HepG2 (cell line): ENCODE measurements at regions not wholly inside any gene's neighbourhood (a gene's known extent, or its start where the extent isn't known, plus 50 kb on each side); places are given as distances from the start of the nearest gene placed in this dataset.

Source experiments
- ATAC-seq: fragments of 200-7000 bp; cut with Tn5 transposase; 3 replicates; pipeline ENCODE4 v1.9.1; 2020; ENCODE audit warnings: mild to moderate bottlenecking, moderate library complexity
- BruUV-seq: library from RNA; stranded (reverse); fragments of 400-500 nt; replicated peaks from 2 replicates; lab custom pipeline; 2021; lab: Mats Ljungman, UMichigan
- CTCF ChIA-PET: fragments of 300-600 bp; formaldehyde crosslinking; extraction: SDS; loops from one replicate; lab custom pipeline; 2021; ENCODE audit warnings: low total read pairs, inconsistent platforms, low intra/inter-chr PET ratio; lab: Yijun Ruan, JAX
- POLR2A ChIA-PET: fragments of 350-600 bp; sonication (Branson Sonifier 250); formaldehyde crosslinking; loops from one replicate; lab custom pipeline; 2020; ENCODE audit warnings: antibody characterized with exemption, inconsistent platforms; lab: Yijun Ruan, JAX
- DNase-seq: peaks from one replicate; pipeline ENCODE4 v3.0.0-alpha.2; 2015; ENCODE audit warnings: low spot score
- FAIRE-seq: peaks from 3 replicates; lab custom pipeline; 2011; peaks lifted over from hg19 to GRCh38; lab: Jason Lieb, UNC
- H2AFZ ChIP-seq: one replicate; pipeline ENCODE4 v1.6.1; 2011; ENCODE audit warnings: low read length, inconsistent platforms
- H3K27ac ChIP-seq: fragments of 300-600 bp; 3 replicates; pipeline ENCODE4 v1.8.0; 2011; ENCODE audit warnings: mixed run types, mild to moderate bottlenecking, mixed read lengths, low read length, inconsistent platforms; ENCODE audit not compliant: insufficient read depth; ENCODE audit errors: extremely low read length
- H3K27me3 ChIP-seq, 2 experiments: fragments of 200-600 bp in 1 of 2; 2 replicates in 1 of 2; 3 replicates in 1 of 2; pipeline versions ENCODE4 v1.6.0 to v1.8.0; 2011; ENCODE audit warnings: low read length in 2 of 2, mild to moderate bottlenecking in 2 of 2, moderate library complexity in 2 of 2, inconsistent platforms in 1 of 2; ENCODE audit not compliant: insufficient read depth in 2 of 2, control insufficient read depth in 1 of 2
- H3K36me3 ChIP-seq, 2 experiments: fragments of 200-600 bp in 1 of 2; replicated peaks in 1 of 2; 2 replicates in 1 of 2; 3 replicates in 1 of 2; pipeline versions ENCODE4 v1.5.1 to v1.8.0; 2011; ENCODE audit warnings: low read length in 2 of 2, inconsistent platforms in 1 of 2; ENCODE audit not compliant: insufficient read depth in 2 of 2, control insufficient read depth in 1 of 2
- H3K4me1 ChIP-seq: 2 replicates; pipeline ENCODE4 v1.5.1; 2012; ENCODE audit warnings: low read length, inconsistent platforms; ENCODE audit not compliant: insufficient read depth
- H3K4me2 ChIP-seq: 2 replicates; pipeline ENCODE4 v1.6.0; 2011; ENCODE audit warnings: low read depth, low read length, inconsistent platforms
- H3K4me3 ChIP-seq, 3 experiments: fragments of 200-600 bp in 1 of 3; sonication (generic), shearing (Covaris generic) in 1 of 3; replicated peaks in 1 of 3; 2 replicates each; pipeline ENCODE4 v1.5.1; 2011 to 2016; ENCODE audit warnings: low read length in 3 of 3, inconsistent platforms in 2 of 3, low read depth in 2 of 3, mild to moderate bottlenecking in 2 of 3, control low read depth in 1 of 3, mixed read lengths in 1 of 3; ENCODE audit not compliant: insufficient read depth in 1 of 3
- H3K79me2 ChIP-seq: one replicate; pipeline ENCODE4 v1.6.1; 2011; ENCODE audit warnings: low read length, inconsistent platforms; ENCODE audit not compliant: insufficient read depth
- H3K9ac ChIP-seq: 2 replicates; pipeline ENCODE4 v1.6.0; 2011; ENCODE audit warnings: mild to moderate bottlenecking, low read depth, low read length, inconsistent platforms; ENCODE audit not compliant: insufficient read depth
- H3K9me3 ChIP-seq: 2 replicates; pipeline ENCODE4 v1.5.1; 2012; ENCODE audit warnings: mild to moderate bottlenecking, low read length
- H4K20me1 ChIP-seq: 2 replicates; pipeline ENCODE4 v1.6.0; 2011; ENCODE audit warnings: inconsistent platforms, mild to moderate bottlenecking, low read length, moderate library complexity; ENCODE audit not compliant: insufficient read depth
- ADNP ChIP-seq: sonication (generic); formaldehyde crosslinking; IDR thresholded peaks from 2 replicates; pipeline ENCODE4 v1.4.0; 2020; ENCODE audit warnings: missing genetic modification reagents
- DZIP1 ChIP-seq: sonication (generic); formaldehyde crosslinking; IDR thresholded peaks from 2 replicates; pipeline ENCODE4 v1.5.0; 2020; ENCODE audit warnings: mild to moderate bottlenecking, missing genetic modification reagents
- ELF1 ChIP-seq: sonication (generic); formaldehyde crosslinking; IDR thresholded peaks from 2 replicates; pipeline ENCODE4 v1.4.0; 2020; ENCODE audit warnings: missing genetic modification reagents
- FOXM1 ChIP-seq: sonication (generic); formaldehyde crosslinking; IDR thresholded peaks from 2 replicates; pipeline ENCODE4 v1.5.0; 2020; ENCODE audit warnings: missing genetic modification reagents
- HNF4A ChIP-seq: sonication (generic); formaldehyde crosslinking; IDR thresholded peaks from 2 replicates; pipeline ENCODE4 v1.4.0; 2020; ENCODE audit warnings: missing genetic modification reagents
- HOXD1 ChIP-seq: sonication (generic); formaldehyde crosslinking; IDR thresholded peaks from 2 replicates; pipeline ENCODE4 v1.5.0; 2020; ENCODE audit warnings: missing genetic modification reagents
- NCOA5 ChIP-seq: sonication (generic); formaldehyde crosslinking; IDR thresholded peaks from 2 replicates; pipeline ENCODE4 v1.4.0; 2020; ENCODE audit warnings: missing genetic modification reagents
- NR2F6 ChIP-seq, 2 experiments: IDR thresholded peaks; 2 replicates each; pipeline ENCODE4 v1.6.1; 2016; ENCODE audit warnings: antibody characterized with exemption in 1 of 2, mild to moderate bottlenecking in 1 of 2
- PHB2 ChIP-seq: fragments of 450-650 bp; IDR thresholded peaks from 2 replicates; pipeline ENCODE4 v1.6.1; 2018; ENCODE audit not compliant: partially characterized antibody
- RBM39 ChIP-seq: fragments of 200-400 bp; formaldehyde crosslinking; IDR thresholded peaks from one replicate; pipeline ENCODE4 v1.6.1; 2018; ENCODE audit warnings: antibody characterized with exemption, mild to moderate bottlenecking, low read depth, low read length; ENCODE audit not compliant: poor library complexity, severe bottlenecking
- ZBTB7A ChIP-seq: sonication (generic); formaldehyde crosslinking; IDR thresholded peaks from 2 replicates; pipeline ENCODE4 v1.8.0; 2022; ENCODE audit warnings: mild to moderate bottlenecking, missing genetic modification reagents
- ZMYM4 ChIP-seq: sonication (generic); formaldehyde crosslinking; IDR thresholded peaks from 2 replicates; pipeline ENCODE4 v1.8.1; 2023; ENCODE audit warnings: mild to moderate bottlenecking, missing genetic modification reagents
- ZNF275 ChIP-seq: sonication (generic); formaldehyde crosslinking; IDR thresholded peaks from 2 replicates; pipeline ENCODE4 v1.8.0; 2022; ENCODE audit warnings: missing genetic modification reagents, mild to moderate bottlenecking, inconsistent platforms, borderline replicate concordance
- ZNF292 ChIP-seq: sonication (generic); formaldehyde crosslinking; IDR thresholded peaks from 2 replicates; pipeline ENCODE4 v1.8.1; 2022; ENCODE audit warnings: mild to moderate bottlenecking, low read depth, missing genetic modification reagents, borderline replicate concordance
- ZNF317 ChIP-seq: sonication (generic); formaldehyde crosslinking; IDR thresholded peaks from 2 replicates; pipeline ENCODE4 v1.5.0; 2020; ENCODE audit warnings: mild to moderate bottlenecking, missing genetic modification reagents
- ZNF430 ChIP-seq: sonication (generic); formaldehyde crosslinking; IDR thresholded peaks from 2 replicates; pipeline ENCODE4 v1.9.0; 2021; ENCODE audit warnings: mild to moderate bottlenecking, missing genetic modification reagents
- ZNF501 ChIP-seq: sonication (generic); formaldehyde crosslinking; IDR thresholded peaks from 2 replicates; pipeline ENCODE4 v1.5.1; 2020; ENCODE audit warnings: mild to moderate bottlenecking, moderate library complexity, missing genetic modification reagents
- ZNF678 ChIP-seq: sonication (generic); formaldehyde crosslinking; IDR thresholded peaks from 2 replicates; pipeline ENCODE4 v1.4.0; 2020; ENCODE audit warnings: mild to moderate bottlenecking, missing genetic modification reagents
- ZNF7 ChIP-seq: IDR thresholded peaks from 2 replicates; pipeline ENCODE4 v1.6.1; 2016; ENCODE audit warnings: missing biosample characterization, missing genetic modification reagents
- ZNF709 ChIP-seq: sonication (generic); formaldehyde crosslinking; IDR thresholded peaks from 2 replicates; pipeline ENCODE4 v1.5.0; 2020; ENCODE audit warnings: mild to moderate bottlenecking, missing genetic modification reagents
- ZNF790 ChIP-seq: sonication (generic); formaldehyde crosslinking; IDR thresholded peaks from 2 replicates; pipeline ENCODE4 v1.8.0; 2022; ENCODE audit warnings: missing genetic modification reagents, mild to moderate bottlenecking, borderline replicate concordance
- WGBS: methylation state at CpG from one replicate; pipeline ENCODE4 v1.1.6; 2017; ENCODE audit warnings: low lambda C conversion rate; 5-methylcytosine and 5-hydroxymethylcytosine counted together
- in situ Hi-C: cut with HindIII; loops from 2 replicates; pipeline ENCODE4 v1.10.0; 2017; ENCODE audit warnings: low pct_unique_long_range_greater_than_20kb; ENCODE audit not compliant: extremely low pct_ligation_motif_present
- intact Hi-C: fragments of 100-400 bp; cut with micrococcal nuclease; formaldehyde crosslinking; loops from one replicate; pipeline ENCODE4 v1.10.0; 2022; ENCODE audit not compliant: unreplicated experiment
- TF ChIP-seq, protein P1 (sequence below): sonication (generic); formaldehyde crosslinking; IDR thresholded peaks from 2 replicates; pipeline ENCODE4 v1.4.0; 2020; ENCODE audit warnings: mild to moderate bottlenecking, low read depth, missing genetic modification reagents
- TF ChIP-seq, protein P2 (sequence below): IDR thresholded peaks from 2 replicates; pipeline ENCODE4 v1.6.1; 2016

GRCh38 chr2:138176862-138177439, 212.7 kb downstream of the HNMT start:
- Histone ChIP-seq H3K27me3 (no peaks in the 10 kb centered on the region), H3K4me2 (peak overlapping the region; percentile 37), H3K36me3 (no peaks in the 10 kb centered on the region), H2AFZ (no peak overlapping the region), H3K9ac (no peak overlapping the region), H3K4me3 (no peak overlapping the region), H3K27ac (no peak overlapping the region), H3K9me3 (no peaks in the 10 kb centered on the region), H3K4me1 (peaks cover 35% of the 10 kb centered on the region), H4K20me1 (no peaks in the 10 kb centered on the region), H3K79me2 (no peaks in the 10 kb centered on the region)
- peak; percentile 20 for DNase-seq
- POLR2A ChIA-PET, result no interaction called here
- WGBS, result 10% methylated on average over 5 of the region's 5 CpGs
- FAIRE-seq, result no peak
- peak; percentile 69 for ATAC-seq
- BruUV-seq, result no TSS peak
- in situ Hi-C loops (no loop called here), intact Hi-C loops (no loop called here)
- CTCF ChIA-PET, result no interaction called here
- no peak for TF ChIP-seq ZNF7 (CRISPR knock-in tag)
- TF ChIP-seq ZNF709 (CRISPR knock-in tag), result no peak
- no peak for TF ChIP-seq NCOA5 (CRISPR knock-in tag)
- peak; percentile 80 for TF ChIP-seq NR2F6 (IDR thresholded peaks at IDR 0.05)
- TF ChIP-seq NR2F6 (CRISPR knock-in tag; IDR thresholded peaks at IDR 0.05), result no peak
- TF ChIP-seq ZNF430, result no peak
- no peak for TF ChIP-seq DZIP1 (CRISPR knock-in tag)
- no peak for TF ChIP-seq ADNP (CRISPR knock-in tag)
- TF ChIP-seq ZNF790 (CRISPR knock-in tag), result no peak
- no peak for TF ChIP-seq FOXM1
- TF ChIP-seq, protein P1, sequence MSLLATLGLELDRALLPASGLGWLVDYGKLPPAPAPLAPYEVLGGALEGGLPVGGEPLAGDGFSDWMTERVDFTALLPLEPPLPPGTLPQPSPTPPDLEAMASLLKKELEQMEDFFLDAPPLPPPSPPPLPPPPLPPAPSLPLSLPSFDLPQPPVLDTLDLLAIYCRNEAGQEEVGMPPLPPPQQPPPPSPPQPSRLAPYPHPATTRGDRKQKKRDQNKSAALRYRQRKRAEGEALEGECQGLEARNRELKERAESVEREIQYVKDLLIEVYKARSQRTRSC (CRISPR knock-in tag), result no peak
- TF ChIP-seq ELF1 (CRISPR knock-in tag), result no peak
- TF ChIP-seq, protein P2, sequence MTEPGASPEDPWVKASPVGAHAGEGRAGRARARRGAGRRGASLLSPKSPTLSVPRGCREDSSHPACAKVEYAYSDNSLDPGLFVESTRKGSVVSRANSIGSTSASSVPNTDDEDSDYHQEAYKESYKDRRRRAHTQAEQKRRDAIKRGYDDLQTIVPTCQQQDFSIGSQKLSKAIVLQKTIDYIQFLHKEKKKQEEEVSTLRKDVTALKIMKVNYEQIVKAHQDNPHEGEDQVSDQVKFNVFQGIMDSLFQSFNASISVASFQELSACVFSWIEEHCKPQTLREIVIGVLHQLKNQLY (CRISPR knock-in tag), result no peak
- no peak for TF ChIP-seq ZNF292 (CRISPR knock-in tag)
- no peak for TF ChIP-seq ZNF275 (CRISPR knock-in tag)
- TF ChIP-seq RBM39, result no peak
- no peak for TF ChIP-seq ZNF501 (CRISPR knock-in tag)
- peak; percentile 54 for TF ChIP-seq HNF4A (CRISPR knock-in tag)
- TF ChIP-seq ZBTB7A (CRISPR knock-in tag), result no peak
- peak; percentile 65 for TF ChIP-seq ZMYM4 (CRISPR knock-in tag)
- no peak for TF ChIP-seq ZNF317 (CRISPR knock-in tag)
- TF ChIP-seq ZNF678, result no peak
- TF ChIP-seq PHB2, result no peak
- no peak for TF ChIP-seq HOXD1
